HG02678 (cell line): ENCODE measurements at regions not wholly inside any gene's neighbourhood (a gene's known extent, or its start where the extent isn't known, plus 50 kb on each side); places are given as distances from the start of the nearest gene placed in this dataset.
"Not testable (repeated sequence)": the region's sequence is repeated elsewhere in the genome, so short reads cannot be mapped to it uniquely, and the experiment has no call there.

Experiments used
- ATAC-seq: cut with Tn5 transposase; IDR thresholded peaks from one replicate; pipeline ENCODE4 v1.9.1; 2021; ENCODE audit warnings: mild to moderate bottlenecking, moderate library complexity; ENCODE audit not compliant: unreplicated experiment

DNA sequence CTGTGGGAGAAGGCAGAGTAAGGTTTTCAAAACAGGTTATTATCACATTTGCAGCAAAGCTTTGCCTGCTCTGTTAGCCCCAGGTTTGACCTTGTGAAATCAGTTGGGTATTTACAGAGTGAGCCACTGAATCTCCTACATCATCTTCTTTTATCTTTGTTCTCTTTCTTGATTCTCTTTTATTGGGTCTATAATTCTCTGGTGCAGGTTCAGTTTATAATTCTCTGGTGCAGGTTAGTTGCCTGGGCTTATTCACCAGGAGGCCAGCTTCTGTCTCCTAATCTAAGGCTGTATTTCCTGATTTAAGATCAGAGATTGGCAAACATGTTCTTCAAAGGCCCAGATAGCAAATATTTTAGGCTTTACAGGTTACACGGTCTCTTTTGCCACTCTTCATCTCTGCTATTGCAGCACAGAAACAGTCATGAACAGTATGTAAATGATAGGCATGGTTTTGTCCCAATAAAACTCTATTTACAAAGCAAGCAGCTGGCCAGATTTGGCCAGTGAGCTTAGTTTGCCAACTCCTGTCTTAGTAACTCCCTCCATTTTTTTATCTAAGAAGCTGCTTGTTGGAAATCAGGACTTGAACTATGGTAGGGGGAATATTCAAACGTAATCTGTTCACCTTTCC, 205.0 kb upstream of the RIMS1 start:
- ATAC-seq = no peak

GRCh38 chr6:71686021-71686677, 200.2 kb upstream of the RIMS1 start:
- ATAC-seq = not testable (repeated sequence)

DNA sequence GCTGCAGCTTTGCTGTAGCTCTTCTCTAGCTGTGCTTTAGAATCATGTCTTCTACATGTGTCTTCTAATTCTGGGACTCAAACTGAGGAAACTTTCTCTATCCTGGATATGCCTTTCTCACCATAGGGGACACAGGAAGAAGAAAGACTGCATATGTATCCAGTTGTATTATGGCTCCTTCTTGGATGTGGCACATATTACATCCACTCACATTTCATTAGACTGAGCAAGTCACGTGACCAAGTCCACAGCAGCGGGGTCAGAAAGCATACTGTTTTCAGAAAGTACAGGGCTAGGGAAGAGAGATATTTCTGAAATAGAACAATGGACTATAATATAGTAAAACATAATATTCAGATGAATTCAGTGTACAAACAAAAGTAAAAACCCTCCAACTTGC, 187.6 kb upstream of the RIMS1 start:
- no peak for ATAC-seq

GRCh38 chr6:71706523-71706922, 179.8 kb upstream of the RIMS1 start:
- peak; percentile 72 for ATAC-seq

DNA sequence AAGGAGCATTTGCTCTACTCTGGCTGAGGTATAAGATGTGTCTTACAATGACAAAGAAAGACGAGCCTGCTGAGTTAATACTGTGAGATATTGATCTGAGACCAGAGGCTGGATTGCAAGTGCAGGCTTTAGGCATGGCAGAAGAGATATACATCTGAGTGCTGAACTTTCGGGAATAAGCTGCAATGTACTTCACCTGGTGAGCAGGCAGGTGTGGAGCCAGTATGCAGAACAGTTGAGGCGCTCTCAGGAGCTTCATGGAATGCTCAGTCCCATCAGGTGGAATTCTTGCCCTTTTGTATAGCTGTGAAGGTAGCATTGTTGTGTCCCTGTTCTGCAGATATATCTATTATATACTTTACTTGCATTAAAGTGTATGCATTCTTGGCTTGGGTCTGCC, 179.3 kb upstream of the RIMS1 start:
- no peak for ATAC-seq

GRCh38 chr6:71720705-71721104, 165.6 kb upstream of the RIMS1 start:
- no peak for ATAC-seq

DNA sequence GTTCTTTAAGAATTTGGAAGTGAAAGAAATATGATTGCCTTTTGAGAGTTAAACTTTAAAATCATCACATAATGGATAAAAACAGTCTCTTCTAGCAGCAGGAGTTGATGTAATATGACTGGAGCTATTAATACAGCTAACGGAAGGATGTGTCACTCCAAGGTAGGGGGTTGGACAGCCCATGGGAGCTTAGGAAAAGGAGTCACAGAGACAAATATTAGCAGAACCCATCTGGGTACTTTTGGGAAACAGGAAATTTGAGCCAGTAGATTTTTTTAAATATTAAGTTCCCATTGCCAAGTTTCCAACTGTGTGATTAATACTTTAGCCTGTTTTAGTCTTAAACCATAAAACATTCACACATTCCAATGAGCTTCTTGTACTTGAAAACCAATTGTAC, 164.7 kb upstream of the RIMS1 start:
- ATAC-seq = no peak

GRCh38 chr6:71722736-71723135, 163.6 kb upstream of the RIMS1 start:
- no peak for ATAC-seq

DNA sequence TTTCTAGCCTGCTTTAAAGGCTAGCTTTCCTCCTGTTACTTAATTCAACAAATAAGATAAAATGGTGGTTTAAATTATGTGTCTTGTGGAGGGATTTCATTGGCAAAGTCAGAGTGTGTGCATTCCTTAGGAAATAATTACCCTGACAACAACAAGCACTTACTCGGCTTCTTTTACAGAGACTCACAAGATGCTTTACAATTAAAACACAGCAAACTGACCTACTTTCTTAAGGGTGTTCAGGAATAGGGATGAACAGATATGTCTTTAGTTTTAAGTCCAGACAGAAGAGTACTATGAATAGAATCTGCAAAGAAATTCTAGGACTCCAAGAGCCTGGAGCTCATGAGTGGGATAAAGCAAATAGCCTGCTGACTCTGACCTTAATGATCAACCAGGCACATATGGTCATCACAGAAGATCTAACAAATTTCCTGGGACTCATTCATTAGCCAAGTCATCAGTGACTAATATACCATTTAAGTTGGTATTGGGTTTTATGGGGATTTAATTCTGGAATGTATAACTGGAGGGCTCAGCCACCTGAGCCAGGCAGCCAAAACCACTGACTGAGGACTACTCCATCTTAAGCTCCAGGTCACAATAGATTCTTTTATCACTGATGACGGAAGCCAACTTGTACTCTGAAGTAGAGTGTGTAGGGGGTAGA, 161.8 kb upstream of the RIMS1 start:
- ATAC-seq = no peak

GRCh38 chr6:71725126-71725470, 161.3 kb upstream of the RIMS1 start:
- ATAC-seq = no peak

DNA sequence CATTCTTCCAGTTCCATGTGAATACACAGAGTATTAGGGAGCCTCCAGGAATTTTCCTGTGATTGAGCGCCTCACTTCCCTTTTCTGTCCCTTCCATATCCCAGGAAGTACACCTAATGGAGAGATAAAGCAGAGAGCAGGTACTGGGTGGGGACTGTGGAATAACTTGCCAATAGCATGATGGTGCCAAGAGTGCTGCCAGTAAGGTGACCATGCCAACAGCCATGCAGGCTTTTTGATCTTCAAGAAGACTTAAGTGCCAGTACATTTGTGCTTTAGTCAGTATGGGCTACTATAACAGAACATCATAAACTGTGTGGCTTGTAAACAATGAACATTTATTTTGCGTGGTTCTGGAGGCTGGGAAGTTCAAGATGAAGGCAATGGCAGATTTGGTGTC, 160.2 kb upstream of the RIMS1 start:
- no peak for ATAC-seq

- peak; percentile 79 for ATAC-seq
These were observed 158.6 kb upstream of the RIMS1 start for GRCh38 chr6:71727632-71728294.

GRCh38 chr6:71730284-71730683, 156.1 kb upstream of the RIMS1 start:
- no peak for ATAC-seq

GRCh38 chr6:71733970-71734899, 152.1 kb upstream of the RIMS1 start:
- ATAC-seq = no peak

- ATAC-seq = no peak
These were observed 148.4 kb upstream of the RIMS1 start for GRCh38 chr6:71737953-71738352.

GRCh38 chr6:71745525-71745924, 140.8 kb upstream of the RIMS1 start:
- ATAC-seq = no peak

DNA sequence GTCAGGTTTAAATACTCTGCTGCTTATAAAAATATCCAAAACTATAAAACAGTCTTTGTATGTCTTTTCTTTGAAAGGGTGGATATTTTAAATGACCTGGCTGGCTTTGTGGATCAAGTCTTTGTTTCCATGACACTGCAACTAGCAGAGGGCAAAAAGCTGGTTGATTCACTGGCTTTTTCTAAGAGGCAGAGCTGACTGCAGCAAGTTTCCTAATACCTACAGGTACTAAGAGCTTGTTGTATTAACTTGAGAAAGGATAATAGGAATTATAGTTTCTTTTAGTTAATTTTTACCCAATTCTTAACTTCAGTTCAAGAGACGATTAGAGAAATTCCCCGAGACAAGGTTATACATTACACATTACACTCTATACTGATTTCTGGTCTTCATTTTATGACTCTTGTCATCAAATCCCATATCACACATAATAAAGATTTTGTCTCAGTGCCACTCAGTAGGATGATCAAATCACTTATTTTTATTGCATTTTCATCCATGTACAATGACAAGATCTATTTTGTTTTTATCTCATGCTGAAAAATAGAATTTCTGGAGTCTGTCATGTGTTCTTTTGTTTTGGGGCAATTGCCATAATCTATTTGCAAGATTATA, 120.1 kb upstream of the RIMS1 start:
- no peak for ATAC-seq

GRCh38 chr6:71766796-71767195, 119.6 kb upstream of the RIMS1 start:
- no peak for ATAC-seq

DNA sequence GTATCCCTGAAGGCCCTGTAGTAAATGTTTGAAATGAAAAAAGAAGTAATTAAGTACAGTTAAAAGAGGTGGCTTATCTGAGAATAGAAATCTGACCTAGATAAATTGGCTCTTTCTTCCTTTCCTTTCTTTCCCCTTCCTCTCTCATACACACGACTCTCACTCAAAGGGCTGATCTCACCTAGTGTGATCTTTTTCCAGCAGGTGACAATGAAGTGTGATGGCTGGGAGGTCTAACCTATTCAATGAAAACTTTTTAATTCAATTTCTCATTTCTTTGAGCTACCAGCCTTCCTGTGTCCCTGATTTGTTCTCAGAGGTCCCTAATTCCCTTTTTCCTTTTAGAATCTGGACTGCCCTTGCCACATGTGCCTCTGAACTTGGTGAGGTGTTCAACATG, 118.0 kb upstream of the RIMS1 start:
- ATAC-seq = no peak

- ATAC-seq = no peak
These were observed 77.5 kb upstream of the RIMS1 start for GRCh38 chr6:71808865-71809264.
